H9 (cell line): ENCODE measurements at regions not wholly inside any gene's neighbourhood (a gene's known extent, or its start where the extent isn't known, plus 50 kb on each side); places are given as distances from the start of the nearest gene placed in this dataset.

ENCODE experiments used
- DNase-seq: peaks from one replicate; pipeline ENCODE4 v3.0.0-alpha.2; 2017
- H2AFZ ChIP-seq: one replicate; pipeline ENCODE4 v1.6.1; 2013; ENCODE audit warnings: mild to moderate bottlenecking, low read length, control low read depth, moderate library complexity
- H2AK5ac ChIP-seq: 2 replicates; pipeline ENCODE4 v1.6.1; 2013; ENCODE audit warnings: low read length, control low read depth, mixed read lengths; ENCODE audit not compliant: insufficient read length
- H2BK120ac ChIP-seq: one replicate; pipeline ENCODE4 v1.6.1; 2013; ENCODE audit warnings: low read depth, mild to moderate bottlenecking, low read length, control low read depth, inconsistent platforms; ENCODE audit not compliant: poor library complexity, severe bottlenecking
- H2BK12ac ChIP-seq: 2 replicates; pipeline ENCODE4 v1.6.1; 2013; ENCODE audit warnings: low read length, control low read depth, mixed read lengths, low read depth; ENCODE audit not compliant: insufficient read length
- H2BK15ac ChIP-seq: 2 replicates; pipeline ENCODE4 v1.6.1; 2013; ENCODE audit warnings: low read depth, low read length, control low read depth
- H2BK20ac ChIP-seq: one replicate; pipeline ENCODE4 v1.6.1; 2013; ENCODE audit warnings: low read depth, mild to moderate bottlenecking, low read length, control low read depth, inconsistent platforms; ENCODE audit not compliant: poor library complexity, severe bottlenecking
- H2BK5ac ChIP-seq: 2 replicates; pipeline ENCODE4 v1.6.1; 2013; ENCODE audit warnings: low read length, control low read depth, mixed read lengths; ENCODE audit not compliant: insufficient read length
- H3K14ac ChIP-seq: 2 replicates; pipeline ENCODE4 v1.6.1; 2013; ENCODE audit warnings: low read length, control low read depth; ENCODE audit not compliant: insufficient read depth
- H3K18ac ChIP-seq: 2 replicates; pipeline ENCODE4 v1.6.1; 2013; ENCODE audit warnings: low read depth, mild to moderate bottlenecking, mixed read lengths, low read length, control low read depth; ENCODE audit not compliant: insufficient read length
- H3K23ac ChIP-seq: 2 replicates; pipeline ENCODE4 v1.6.1; 2013; ENCODE audit warnings: low read length, control low read depth, mixed read lengths, low read depth; ENCODE audit not compliant: insufficient read length
- H3K23me2 ChIP-seq: 2 replicates; pipeline ENCODE4 v1.6.1; 2013; ENCODE audit warnings: low read depth, mild to moderate bottlenecking, mixed read lengths, low read length, control low read depth; ENCODE audit not compliant: insufficient read length, poor library complexity, severe bottlenecking
- H3K27ac ChIP-seq: 2 replicates; pipeline ENCODE4 v1.5.1; 2013; ENCODE audit warnings: low read length, control low read depth, mixed read lengths, low read depth; ENCODE audit not compliant: insufficient read length
- H3K27me3 ChIP-seq: 2 replicates; pipeline ENCODE4 v1.6.1; 2013; ENCODE audit warnings: low read length, control low read depth, inconsistent platforms; ENCODE audit not compliant: insufficient read depth
- H3K4ac ChIP-seq: 2 replicates; pipeline ENCODE4 v1.6.1; 2013; ENCODE audit warnings: low read depth, mild to moderate bottlenecking, control low read depth, inconsistent platforms, low read length, moderate library complexity
- H3K4me1 ChIP-seq: 2 replicates; pipeline ENCODE4 v1.6.1; 2013; ENCODE audit warnings: low read length, control low read depth, inconsistent platforms; ENCODE audit not compliant: insufficient read depth
- H3K4me2 ChIP-seq: 2 replicates; pipeline ENCODE4 v1.6.1; 2013; ENCODE audit warnings: low read length, control low read depth, mixed read lengths; ENCODE audit not compliant: insufficient read length, insufficient read depth
- H3K56ac ChIP-seq: 2 replicates; pipeline ENCODE4 v1.6.1; 2013; ENCODE audit warnings: low read depth, mild to moderate bottlenecking, mixed read lengths, low read length, control low read depth; ENCODE audit not compliant: insufficient read length
- H3K79me1 ChIP-seq: 2 replicates; pipeline ENCODE4 v1.6.1; 2013; ENCODE audit warnings: low read depth, mild to moderate bottlenecking, moderate library complexity, low read length, control low read depth, inconsistent platforms; ENCODE audit not compliant: insufficient read depth, poor library complexity, severe bottlenecking
- H3K79me2 ChIP-seq: 2 replicates; pipeline ENCODE4 v1.6.1; 2013; ENCODE audit warnings: low read length, control low read depth, inconsistent platforms; ENCODE audit not compliant: insufficient read depth
- H3K9ac ChIP-seq: 2 replicates; pipeline ENCODE4 v1.6.1; 2013; ENCODE audit warnings: low read length, control low read depth, mixed read lengths; ENCODE audit not compliant: insufficient read length; ENCODE audit errors: extremely low read depth
- H3K9me3 ChIP-seq: one replicate; pipeline ENCODE4 v1.6.1; 2013; ENCODE audit warnings: low read depth, low read length, inconsistent platforms; ENCODE audit not compliant: control insufficient read depth
- H3T11ph ChIP-seq: one replicate; pipeline ENCODE4 v1.6.1; 2013; ENCODE audit warnings: mild to moderate bottlenecking, low read length, control low read depth, inconsistent platforms
- H4K20me1 ChIP-seq: one replicate; pipeline ENCODE4 v1.6.1; 2013; ENCODE audit not compliant: control insufficient read depth, insufficient read length, insufficient read depth
- H4K5ac ChIP-seq: 2 replicates; pipeline ENCODE4 v1.6.1; 2013; ENCODE audit warnings: low read depth, mild to moderate bottlenecking, mixed read lengths, low read length, control low read depth; ENCODE audit not compliant: insufficient read length
- H4K8ac ChIP-seq: replicated peaks from 2 replicates; pipeline ENCODE4 v1.6.1; 2013; ENCODE audit warnings: low read length, control low read depth, mixed read lengths, low read depth; ENCODE audit not compliant: insufficient read length
- H4K91ac ChIP-seq: 2 replicates; pipeline ENCODE4 v1.6.1; 2013; ENCODE audit warnings: low read depth, mild to moderate bottlenecking, moderate library complexity, mixed read lengths, low read length, control low read depth; ENCODE audit not compliant: insufficient read length
- H3K27ac Mint-ChIP-seq, 3 experiments: 2 replicates in 2 of 3; 3 replicates in 1 of 3; pipeline ENCODE4 v1.8.0; 2020 to 2021; ENCODE audit warnings: mixed read lengths in 3 of 3, mild to moderate bottlenecking in 1 of 3, moderate library complexity in 1 of 3
- H3K27me3 Mint-ChIP-seq: 2 replicates; pipeline ENCODE4 v1.8.0; 2021; ENCODE audit warnings: low read depth, mild to moderate bottlenecking, moderate library complexity, mixed read lengths
- H3K36me3 Mint-ChIP-seq, 3 experiments: 2 replicates in 2 of 3; 3 replicates in 1 of 3; pipeline ENCODE4 v1.8.0; 2020 to 2021; ENCODE audit warnings: low read depth in 3 of 3, mixed read lengths in 3 of 3; ENCODE audit not compliant: insufficient read depth in 1 of 3
- H3K4me1 Mint-ChIP-seq, 2 experiments: 2 replicates each; pipeline ENCODE4 v1.8.0; 2020; ENCODE audit warnings: mixed read lengths in 2 of 2
- H3K4me3 Mint-ChIP-seq, 2 experiments: 2 replicates in 1 of 2; 3 replicates in 1 of 2; pipeline ENCODE4 v1.8.0; 2020 to 2021; ENCODE audit warnings: mild to moderate bottlenecking in 2 of 2, mixed read lengths in 2 of 2, moderate library complexity in 1 of 2
- H3K9me3 Mint-ChIP-seq, 2 experiments: 2 replicates in 1 of 2; 3 replicates in 1 of 2; pipeline ENCODE4 v1.8.0; 2020; ENCODE audit warnings: mild to moderate bottlenecking in 2 of 2, mixed read lengths in 2 of 2, moderate library complexity in 1 of 2
- CTCF ChIP-seq: fragments of 200-600 bp; sonication (generic); conservative IDR thresholded peaks from 3 replicates; pipeline ENCODE4 v1.8.0; 2021; ENCODE audit warnings: antibody characterized with exemption, mild to moderate bottlenecking
- WGBS: extraction: QIAGEN DNeasy Blood & Tissue Kit; methylation state at CpG from one replicate; pipeline ENCODE4 v1.1.7; 2013; ENCODE audit warnings: missing lambda C conversion rate, low lambda C conversion rate, mixed read lengths; ENCODE audit not compliant: insufficient read length; ENCODE audit errors: extremely low coverage; 5-methylcytosine and 5-hydroxymethylcytosine counted together

- H3K9me3 ChIP-seq, result no peaks in the 10 kb centered on the region
- Mint-ChIP-seq H3K4me1 (no peaks in the 10 kb centered on the region), H3K4me3 (no peak overlapping the region), H3K27me3 (peaks cover 17% of the 10 kb centered on the region), H3K36me3 (no peaks in the 10 kb centered on the region), H3K27ac (no peak overlapping the region), H3K9me3 (no peaks in the 10 kb centered on the region)
- WGBS, result no CpG with 5 or more reads among the region's 6 CpGs
- no peak for TF ChIP-seq CTCF
- no peak overlapping the region for H3K9ac ChIP-seq
- H2AK5ac ChIP-seq, result no peak overlapping the region
- no peak overlapping the region for H4K8ac ChIP-seq
- no peaks in the 10 kb centered on the region for H3K27me3 ChIP-seq
- H3K18ac ChIP-seq, result no peak overlapping the region
- no peak overlapping the region for H2AFZ ChIP-seq
- no peak overlapping the region for H3K27ac ChIP-seq
- H3T11ph ChIP-seq, result no peak overlapping the region
- no peak overlapping the region for H3K56ac ChIP-seq
- H3K4me1 ChIP-seq, result no peaks in the 10 kb centered on the region
- no peak overlapping the region for H4K5ac ChIP-seq
- H2BK15ac ChIP-seq, result no peak overlapping the region
- no peak for DNase-seq
- H3K79me1 ChIP-seq, result no peaks in the 10 kb centered on the region
- no peak overlapping the region for H3K4ac ChIP-seq
- no peaks in the 10 kb centered on the region for H3K79me2 ChIP-seq
- no peak overlapping the region for H3K4me2 ChIP-seq
- no peak overlapping the region for H3K23ac ChIP-seq
- no peak overlapping the region for H2BK120ac ChIP-seq
- no peak overlapping the region for H2BK5ac ChIP-seq
- H4K20me1 ChIP-seq, result no peaks in the 10 kb centered on the region
- no peak overlapping the region for H2BK12ac ChIP-seq
- H3K23me2 ChIP-seq, result no peaks in the 10 kb centered on the region
- no peak overlapping the region for H4K91ac ChIP-seq
- H3K14ac ChIP-seq, result no peak overlapping the region
- no peak overlapping the region for H2BK20ac ChIP-seq
Measured at GRCh38 chr17:33433581-33433980, 140.5 kb upstream of the ASIC2 start.
